B cell (primary cell): ENCODE measurements at regions not wholly inside any gene's neighbourhood (a gene's known extent, or its start where the extent isn't known, plus 50 kb on each side); places are given as distances from the start of the nearest gene placed in this dataset.

Source experiments
- CTCF ChIP-seq: fragments of 200-600 bp; IDR thresholded peaks from one replicate; pipeline ENCODE4 v1.8.0; 2022; ENCODE audit warnings: antibody characterized with exemption, mild to moderate bottlenecking
- EZH2 ChIP-seq: IDR thresholded peaks from 2 replicates; pipeline ENCODE4 v1.6.1; 2012; ENCODE audit warnings: borderline replicate concordance, low read depth, mild to moderate bottlenecking, moderate library complexity, low read length; ENCODE audit not compliant: insufficient read depth, poor library complexity, severe bottlenecking

GRCh38 chr18:67426486-67426885, 90.0 kb downstream of the DSEL start:
- TF ChIP-seq CTCF = no peak
- no peak for TF ChIP-seq EZH2
